Heart right ventricle (tissue), 16 donors: ENCODE measurements at regions not wholly inside any gene's neighbourhood (a gene's known extent, or its start where the extent isn't known, plus 50 kb on each side); places are given as distances from the start of the nearest gene placed in this dataset.
A peak's percentile ranks its signal among the peaks of the same experiment; 100 is the strongest.

Source experiments
- ATAC-seq, 8 donors: fragments of 200-7000 bp; cut with Tn5 transposase; one replicate each; pipeline ENCODE4 v1.9.1; 2020; ENCODE audit warnings: mild to moderate bottlenecking in 8 of 8, moderate library complexity in 8 of 8, moderate number of reproducible peaks in 1 of 8
- DNase-seq, 2 donors: peaks; one replicate each; pipeline ENCODE4 v3.0.0-alpha.2; 2020
- H3K27ac ChIP-seq, 10 donors: fragments of 200-600 bp; sonication (generic) in 2 of 10; one replicate each; pipeline versions ENCODE4 v1.5.0 to v1.8.0; 2020 to 2022; ENCODE audit warnings: mild to moderate bottlenecking in 3 of 10
- H3K27me3 ChIP-seq, 7 donors: fragments of 200-600 bp; one replicate each; pipeline ENCODE4 v1.8.0; 2021 to 2022; ENCODE audit warnings: mild to moderate bottlenecking in 2 of 7
- H3K36me3 ChIP-seq, 9 donors: fragments of 200-600 bp; sonication (generic) in 1 of 9; one replicate each; pipeline versions ENCODE4 v1.5.0 to v1.8.0; 2020 to 2022; ENCODE audit warnings: mild to moderate bottlenecking in 2 of 9
- H3K4me1 ChIP-seq, 9 donors: fragments of 200-600 bp; sonication (generic) in 1 of 9; one replicate each; pipeline versions ENCODE4 v1.5.0 to v1.8.0; 2020 to 2022; ENCODE audit warnings: mild to moderate bottlenecking in 4 of 9
- H3K4me3 ChIP-seq, 10 donors: fragments of 200-600 bp; sonication (generic) in 2 of 10; one replicate each; pipeline versions ENCODE4 v1.5.0 to v1.8.0; 2020 to 2022; ENCODE audit warnings: mild to moderate bottlenecking in 7 of 10, moderate library complexity in 2 of 10
- H3K9me3 ChIP-seq, 11 donors: fragments of 200-600 bp in 10 of 11; sonication (generic) in 2 of 11; one replicate each; pipeline versions ENCODE4 v1.5.0 to v1.8.0; 2013 to 2022; ENCODE audit warnings: mild to moderate bottlenecking in 2 of 11, control low read depth in 1 of 11, moderate library complexity in 1 of 11
- CTCF ChIP-seq, 9 donors: fragments of 200-600 bp; sonication (generic) in 2 of 9; IDR thresholded peaks; one replicate each; pipeline versions ENCODE4 v1.5.0 to v1.8.0; 2021 to 2022; ENCODE audit warnings: antibody characterized with exemption in 9 of 9, mild to moderate bottlenecking in 5 of 9, moderate library complexity in 1 of 9
- WGBS, 2 donors: extraction: QIAGEN DNeasy Blood & Tissue Kit; methylation state at CpG; one replicate each; pipeline ENCODE4 v1.1.7; 2013; ENCODE audit warnings: inconsistent platforms in 1 of 2; 5-methylcytosine and 5-hydroxymethylcytosine counted together
- intact Hi-C, 10 donors: fragments of 100-400 bp; cut with DNase I; formaldehyde crosslinking; loops; one replicate each; pipeline versions ENCODE4 v1.11.1 to v1.14.2; 2022
- donor health status: Arrhythmogenic right ventricular cardiomyopathy.
- donor health status: ischemic (EF 13 %, LVEDD 7.1; RV severe dilation, severe dysfunction).
- donor health status: healthy with polysubstance abuse.
- donor health status: DM: no; HTN: yes; CAD: no.
- donor health status: DM: no; HTN: no; CAD: no.
- donor health status: ischemic (EF 25% LVEDD 6.9; RV normal size, moderate dysfunction).
- donor health status: ischemic (EF 25% LVEDD 5.7; RV mildly dilated, moderate dysfunction).
- donor health status: healthy.
- donor health status: DM: yes; HTN: yes; CAD: no.
- donor health status: Ischemic cardiomyopathy.
- donor health status: ischemic (EF 35%, LVEDD 5.7; RV mildly dilated, moderate dysfunction).
- donor health status: nonischemic (EF 11% LVEDD 7.7; RV severe dilation, severe dysfunction).
- donor health status: DM: yes; HTN: yes; CAD: no.
- donor health status: PGD.
- donor health status: ischemic (EF 29% LVEDD 5.4; RV normal size, mild dysfunction).
- donor health status: nonischemic (EF 23%, LVEDD 6.1; RV moderate dilation, normal function).

GRCh38 chr3:72548981-72549380, 299.3 kb downstream of the SHQ1 start:
- Histone ChIP-seq H3K27me3 (no peaks in the 10 kb centered on the region), H3K36me3 (no peaks in the 10 kb centered on the region), H3K4me3 (no peak overlapping the region), H3K9me3 (no peaks in the 10 kb centered on the region), H3K4me1 (peaks cover 0 to 10% (median 0%) of the 10 kb centered on the region in 9 donors), H3K27ac (no peak overlapping the region)
- no peak for DNase-seq
- WGBS, 2 donors = 69% methylated on average over 4 of the region's 4 CpGs
- no peak for ATAC-seq
- TF ChIP-seq CTCF (IDR thresholded peaks at IDR 0.05) = no peak
- intact Hi-C loops = no loop called here

- peaks cover 0 to 10% (median 0%) of the 10 kb centered on the region in 9 donors for H3K4me1 ChIP-seq
- WGBS, 2 donors = 0 to 37% methylated on average over 1 of the region's 1 CpG
- ATAC-seq (no peak), DNase-seq (no peak)
- H3K27me3 ChIP-seq = no peaks in the 10 kb centered on the region
- intact Hi-C loops = no loop called here
- H3K4me3 ChIP-seq = no peak overlapping the region
- no peak overlapping the region for H3K27ac ChIP-seq
- H3K36me3 ChIP-seq = no peaks in the 10 kb centered on the region
- H3K9me3 ChIP-seq = no peaks in the 10 kb centered on the region
- TF ChIP-seq CTCF (IDR thresholded peaks at IDR 0.05) = no peak
Observed at GRCh38 chr3:72548461-72548860, 299.8 kb downstream of the SHQ1 start.

DNA sequence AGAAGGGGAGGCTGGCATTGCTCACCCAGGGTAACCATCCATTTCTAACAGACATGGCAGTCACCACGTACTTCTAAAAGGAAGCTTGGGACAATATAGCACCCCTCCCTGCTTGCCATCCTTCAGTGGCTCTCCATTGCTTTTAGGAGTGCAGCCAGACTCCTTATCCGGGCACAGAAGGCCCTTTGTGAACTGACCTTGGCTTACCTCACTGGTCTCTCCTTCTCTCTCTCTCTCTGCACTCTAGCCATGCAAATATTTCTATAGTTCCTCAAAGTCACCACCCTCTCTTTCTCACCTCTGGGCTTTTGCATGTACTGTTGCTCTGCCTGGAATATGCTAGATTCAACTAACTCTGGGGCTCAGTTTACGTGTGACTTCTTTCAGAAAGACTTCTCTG, 301.1 kb downstream of the SHQ1 start:
- peaks cover 0 to 10% (median 0%) of the 10 kb centered on the region in 9 donors for H3K4me1 ChIP-seq
- DNase-seq (no peak), ATAC-seq (peak in 1 of 8 donors; percentile 47)
- no peak overlapping the region for H3K27ac ChIP-seq
- TF ChIP-seq CTCF (IDR thresholded peaks at IDR 0.05) = no peak
- intact Hi-C loops = no loop called here
- WGBS, 2 donors = 77 to 92% methylated on average over 3 of the region's 3 CpGs
- no peaks in the 10 kb centered on the region for H3K9me3 ChIP-seq
- H3K36me3 ChIP-seq = no peaks in the 10 kb centered on the region
- no peaks in the 10 kb centered on the region for H3K27me3 ChIP-seq
- H3K4me3 ChIP-seq = no peak overlapping the region

GRCh38 chr3:72544239-72544638, 304.0 kb downstream of the SHQ1 start:
- no peak for TF ChIP-seq CTCF (IDR thresholded peaks at IDR 0.05)
- Histone ChIP-seq H3K27me3 (no peaks in the 10 kb centered on the region), H3K4me3 (no peak overlapping the region), H3K27ac (no peak overlapping the region), H3K9me3 (peaks cover 0 to 8% (median 0%) of the 10 kb centered on the region in 11 donors), H3K4me1 (peaks cover 0 to 5% (median 0%) of the 10 kb centered on the region in 9 donors), H3K36me3 (no peaks in the 10 kb centered on the region)
- 84% methylated on average over 4 of the region's 4 CpGs for WGBS, 2 donors
- ATAC-seq (no peak), DNase-seq (no peak)
- intact Hi-C loops = no loop called here
